Sigmoid colon (tissue), 4 donors: ENCODE measurements at regions not wholly inside any gene's neighbourhood (a gene's known extent, or its start where the extent isn't known, plus 50 kb on each side); places are given as distances from the start of the nearest gene placed in this dataset.

Experiments
- CTCF ChIP-seq, 4 experiments: fragments of 450-650 bp in 3 of 4; fragments of 200-600 bp in 1 of 4; IDR thresholded peaks; one replicate each; pipeline ENCODE4 v1.5.1; 2016 to 2019; ENCODE audit warnings: antibody characterized with exemption in 4 of 4, mild to moderate bottlenecking in 3 of 4, moderate library complexity in 2 of 4
- EP300 ChIP-seq, 4 donors: sonication (generic); formaldehyde crosslinking; IDR thresholded peaks; one replicate each; pipeline ENCODE4 v1.6.1; 2017; ENCODE audit warnings: antibody characterized with exemption in 4 of 4
- POLR2A ChIP-seq, 2 donors: fragments of 450-650 bp; IDR thresholded peaks; one replicate each; pipeline ENCODE4 v1.6.1; 2016; ENCODE audit warnings: antibody characterized with exemption in 2 of 2, mild to moderate bottlenecking in 2 of 2, moderate library complexity in 2 of 2
- POLR2AphosphoS5 ChIP-seq, 4 donors: sonication (generic); formaldehyde crosslinking; IDR thresholded peaks; one replicate each; pipeline ENCODE4 v1.6.1; 2017; ENCODE audit warnings: antibody characterized with exemption in 4 of 4

DNA sequence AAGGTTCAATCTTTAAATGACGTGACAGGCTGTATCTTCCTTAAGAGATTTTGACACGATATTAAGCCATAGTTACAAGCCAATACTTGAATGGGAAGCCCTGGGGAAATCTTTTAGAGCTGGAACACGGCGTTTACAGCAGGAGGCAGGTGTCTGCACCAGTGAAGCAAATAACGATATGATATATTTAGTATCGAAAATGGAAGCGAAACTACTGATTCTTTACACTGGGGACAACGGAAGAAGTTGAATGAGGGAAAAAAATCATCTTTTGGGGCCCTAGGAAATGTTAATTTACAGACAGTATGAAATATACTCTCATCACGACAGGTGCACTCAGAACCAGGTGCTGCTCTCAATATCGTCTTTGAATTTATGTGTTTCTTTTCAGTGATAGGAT, 793.9 kb upstream of the PCDH20 start:
- no peak for TF ChIP-seq CTCF (IDR thresholded peaks at IDR 0.05)
- no peak for TF ChIP-seq POLR2A (IDR thresholded peaks at IDR 0.05)
- TF ChIP-seq POLR2AphosphoS5 (IDR thresholded peaks at IDR 0.05) = no peak
- no peak for TF ChIP-seq EP300 (IDR thresholded peaks at IDR 0.05)
